DND-41 (cell line): ENCODE measurements at regions not wholly inside any gene's neighbourhood (a gene's known extent, or its start where the extent isn't known, plus 50 kb on each side); places are given as distances from the start of the nearest gene placed in this dataset.

ENCODE experiments used
- EZH2 ChIP-seq: IDR thresholded peaks from 3 replicates; pipeline ENCODE4 v1.6.1; 2012; ENCODE audit warnings: borderline replicate concordance, low read depth, mild to moderate bottlenecking, moderate library complexity, low read length, inconsistent platforms; ENCODE audit not compliant: severe bottlenecking
- TF ChIP-seq, protein P1 (sequence below): IDR thresholded peaks from 2 replicates; pipeline ENCODE4 v1.5.1; 2012; ENCODE audit warnings: borderline replicate concordance, low read length, moderate library complexity, mild to moderate bottlenecking; ENCODE audit not compliant: poor library complexity, severe bottlenecking; ENCODE audit errors: extremely low read depth

DNA sequence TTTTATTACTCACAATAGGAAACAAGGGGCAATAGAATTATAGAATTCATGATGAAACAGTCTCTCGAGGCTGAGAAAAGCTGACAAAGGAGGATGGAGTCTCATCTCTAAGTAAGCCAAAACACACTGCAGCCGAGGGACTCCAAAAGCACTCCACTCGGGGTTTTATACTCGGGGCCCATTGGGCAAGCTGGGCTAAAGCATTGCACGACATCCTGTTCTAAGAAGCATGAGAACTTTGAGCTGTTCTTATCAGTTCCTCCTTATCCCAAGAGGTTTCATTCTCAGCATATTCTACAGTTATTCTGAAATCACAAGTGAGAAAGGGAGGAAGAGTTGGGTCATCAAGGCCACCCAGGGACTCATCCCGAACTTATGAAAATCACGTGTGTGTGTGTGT, 1475.5 kb downstream of the PCDH18 start:
- TF ChIP-seq, protein P1, sequence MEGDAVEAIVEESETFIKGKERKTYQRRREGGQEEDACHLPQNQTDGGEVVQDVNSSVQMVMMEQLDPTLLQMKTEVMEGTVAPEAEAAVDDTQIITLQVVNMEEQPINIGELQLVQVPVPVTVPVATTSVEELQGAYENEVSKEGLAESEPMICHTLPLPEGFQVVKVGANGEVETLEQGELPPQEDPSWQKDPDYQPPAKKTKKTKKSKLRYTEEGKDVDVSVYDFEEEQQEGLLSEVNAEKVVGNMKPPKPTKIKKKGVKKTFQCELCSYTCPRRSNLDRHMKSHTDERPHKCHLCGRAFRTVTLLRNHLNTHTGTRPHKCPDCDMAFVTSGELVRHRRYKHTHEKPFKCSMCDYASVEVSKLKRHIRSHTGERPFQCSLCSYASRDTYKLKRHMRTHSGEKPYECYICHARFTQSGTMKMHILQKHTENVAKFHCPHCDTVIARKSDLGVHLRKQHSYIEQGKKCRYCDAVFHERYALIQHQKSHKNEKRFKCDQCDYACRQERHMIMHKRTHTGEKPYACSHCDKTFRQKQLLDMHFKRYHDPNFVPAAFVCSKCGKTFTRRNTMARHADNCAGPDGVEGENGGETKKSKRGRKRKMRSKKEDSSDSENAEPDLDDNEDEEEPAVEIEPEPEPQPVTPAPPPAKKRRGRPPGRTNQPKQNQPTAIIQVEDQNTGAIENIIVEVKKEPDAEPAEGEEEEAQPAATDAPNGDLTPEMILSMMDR: no peak
- TF ChIP-seq EZH2: no peak
